ENCODE measurements at regions not wholly inside any gene's neighbourhood (a gene's known extent, or its start where the extent isn't known, plus 50 kb on each side); places are given as distances from the start of the nearest gene placed in this dataset.

DNA sequence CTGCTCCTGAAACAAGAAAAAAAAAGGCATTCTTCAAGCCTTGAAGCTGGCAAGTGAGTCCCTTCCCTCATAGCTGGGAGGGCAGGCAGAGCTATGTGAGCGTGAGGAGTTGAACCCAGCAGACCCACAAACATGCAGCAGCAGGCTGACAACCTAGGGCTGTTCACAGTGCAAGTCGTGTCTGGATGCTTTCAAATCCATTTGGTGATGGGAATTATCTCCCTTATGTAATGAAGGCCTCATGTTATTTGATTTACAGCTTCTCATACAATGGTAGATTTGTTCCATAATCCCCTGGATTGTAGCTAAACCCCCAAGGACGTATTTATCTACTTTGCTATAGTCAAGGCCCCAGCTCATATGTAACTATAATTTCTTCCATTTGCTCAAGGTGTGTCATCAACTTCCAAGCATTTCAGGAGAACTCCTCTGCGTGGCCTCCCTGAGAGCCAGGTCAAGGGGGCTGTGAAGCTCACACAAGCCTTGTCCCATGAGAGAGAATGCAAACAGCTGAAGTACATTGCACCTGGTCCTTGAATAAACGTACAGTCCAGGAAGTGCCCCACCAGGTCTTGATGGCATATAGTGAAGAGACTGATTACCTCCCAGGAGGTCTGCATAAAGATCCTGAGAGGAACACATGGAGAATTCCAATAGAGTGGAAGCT lies 124.8 kb upstream of the SLC1A3 start:
- no peaks in the 10 kb centered on the region for H3K9me3 Mint-ChIP-seq (ENCODE audit: unreplicated experiment)
- Histone ChIP-seq H3K4me3 (ENCODE audit: low read depth, low read length) (no peak overlapping the region), H3K4me1 (no peaks in the 10 kb centered on the region; the same call in 1 of the 2 replicates), H3K36me3 (ENCODE audit: control insufficient read depth, insufficient read depth, low read length) (no peaks in the 10 kb centered on the region), H3K27me3 (replicated peaks; ENCODE audit: control insufficient read depth, insufficient read depth, low read length) (no peaks in the 10 kb centered on the region), H3K9me3 (no peaks in the 10 kb centered on the region; the same call in 1 of the 2 replicates)
- H3K4me3 Mint-ChIP-seq (ENCODE audit: unreplicated experiment) = no peak overlapping the region
- TF ChIP-seq, protein P1, sequence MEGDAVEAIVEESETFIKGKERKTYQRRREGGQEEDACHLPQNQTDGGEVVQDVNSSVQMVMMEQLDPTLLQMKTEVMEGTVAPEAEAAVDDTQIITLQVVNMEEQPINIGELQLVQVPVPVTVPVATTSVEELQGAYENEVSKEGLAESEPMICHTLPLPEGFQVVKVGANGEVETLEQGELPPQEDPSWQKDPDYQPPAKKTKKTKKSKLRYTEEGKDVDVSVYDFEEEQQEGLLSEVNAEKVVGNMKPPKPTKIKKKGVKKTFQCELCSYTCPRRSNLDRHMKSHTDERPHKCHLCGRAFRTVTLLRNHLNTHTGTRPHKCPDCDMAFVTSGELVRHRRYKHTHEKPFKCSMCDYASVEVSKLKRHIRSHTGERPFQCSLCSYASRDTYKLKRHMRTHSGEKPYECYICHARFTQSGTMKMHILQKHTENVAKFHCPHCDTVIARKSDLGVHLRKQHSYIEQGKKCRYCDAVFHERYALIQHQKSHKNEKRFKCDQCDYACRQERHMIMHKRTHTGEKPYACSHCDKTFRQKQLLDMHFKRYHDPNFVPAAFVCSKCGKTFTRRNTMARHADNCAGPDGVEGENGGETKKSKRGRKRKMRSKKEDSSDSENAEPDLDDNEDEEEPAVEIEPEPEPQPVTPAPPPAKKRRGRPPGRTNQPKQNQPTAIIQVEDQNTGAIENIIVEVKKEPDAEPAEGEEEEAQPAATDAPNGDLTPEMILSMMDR (IDR thresholded peaks at IDR 0.05; ENCODE audit: insufficient read depth in 1 of 2, low read depth in 1 of 2, low read length in 1 of 2, severe bottlenecking in 1 of 2, unreplicated experiment in 1 of 2) = no peak
- DNase-seq = peak; percentile 56 to 72
- CTCF ChIA-PET = interaction anchor here (0.7 kb wide), 1 partner anchor 67 kb away, joined by 8 read pairs; no protein-coding TSS in a partner anchor
- no peaks in the 10 kb centered on the region for H3K27me3 Mint-ChIP-seq (ENCODE audit: insufficient read depth, unreplicated experiment)
- peaks cover 7% of the 10 kb centered on the region for H3K4me1 Mint-ChIP-seq (ENCODE audit: low read depth, unreplicated experiment)
- POLR2A ChIA-PET = no interaction called here
- no TSS peak for BruUV-seq (replicated peaks)
- intact Hi-C loops (cut with micrococcal nuclease; ENCODE audit: unreplicated experiment) = no loop called here
- no peak overlapping the region for H3K27ac Mint-ChIP-seq (ENCODE audit: unreplicated experiment)
- peaks cover 4% of the 10 kb centered on the region for H3K36me3 Mint-ChIP-seq (ENCODE audit: insufficient read depth, unreplicated experiment)

DNA sequence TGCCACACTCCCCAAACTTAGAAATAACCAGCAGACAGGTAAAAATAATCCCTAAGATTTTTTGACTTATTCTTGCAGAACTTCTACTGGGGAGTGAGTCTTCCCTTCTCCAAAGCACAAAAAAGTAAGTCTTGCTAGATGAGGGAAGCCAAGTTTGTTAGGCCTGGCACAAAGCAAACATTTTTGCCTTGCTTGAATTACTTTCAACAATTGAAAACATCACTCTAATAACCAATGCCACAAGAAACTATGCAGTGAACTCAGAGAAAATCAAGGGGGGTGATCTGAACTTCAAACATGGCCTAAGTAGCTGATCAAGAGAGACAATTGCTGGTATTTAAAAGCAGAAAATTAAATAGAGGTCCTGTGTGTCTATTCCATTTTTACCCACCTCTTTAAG lies 123.6 kb upstream of the SLC1A3 start:
- H3K4me1 ChIP-seq = no peaks in the 10 kb centered on the region; the same call in 1 of the 2 replicates
- TF ChIP-seq, protein P1 (IDR thresholded peaks at IDR 0.05; ENCODE audit: insufficient read depth in 1 of 2, low read depth in 1 of 2, low read length in 1 of 2, severe bottlenecking in 1 of 2, unreplicated experiment in 1 of 2) = no peak
- no peaks in the 10 kb centered on the region for H3K27me3 ChIP-seq (replicated peaks; ENCODE audit: control insufficient read depth, insufficient read depth, low read length)
- no peak for DNase-seq
- H3K9me3 ChIP-seq = no peaks in the 10 kb centered on the region; the same call in 1 of the 2 replicates
- no peaks in the 10 kb centered on the region for H3K36me3 ChIP-seq (ENCODE audit: control insufficient read depth, insufficient read depth, low read length)
- H3K27ac Mint-ChIP-seq (ENCODE audit: unreplicated experiment) = no peak overlapping the region
- POLR2A ChIA-PET = no interaction called here
- CTCF ChIA-PET = no interaction called here
- H3K4me3 Mint-ChIP-seq (ENCODE audit: unreplicated experiment) = no peak overlapping the region
- no peaks in the 10 kb centered on the region for H3K9me3 Mint-ChIP-seq (ENCODE audit: unreplicated experiment)
- H3K36me3 Mint-ChIP-seq (ENCODE audit: insufficient read depth, unreplicated experiment) = peaks cover 4% of the 10 kb centered on the region
- no TSS peak for BruUV-seq (replicated peaks)
- peaks cover 7% of the 10 kb centered on the region for H3K4me1 Mint-ChIP-seq (ENCODE audit: low read depth, unreplicated experiment)
- intact Hi-C loops (cut with micrococcal nuclease; ENCODE audit: unreplicated experiment) = no loop called here
- H3K27me3 Mint-ChIP-seq (ENCODE audit: insufficient read depth, unreplicated experiment) = no peaks in the 10 kb centered on the region
- H3K4me3 ChIP-seq (ENCODE audit: low read depth, low read length) = no peak overlapping the region

DNA sequence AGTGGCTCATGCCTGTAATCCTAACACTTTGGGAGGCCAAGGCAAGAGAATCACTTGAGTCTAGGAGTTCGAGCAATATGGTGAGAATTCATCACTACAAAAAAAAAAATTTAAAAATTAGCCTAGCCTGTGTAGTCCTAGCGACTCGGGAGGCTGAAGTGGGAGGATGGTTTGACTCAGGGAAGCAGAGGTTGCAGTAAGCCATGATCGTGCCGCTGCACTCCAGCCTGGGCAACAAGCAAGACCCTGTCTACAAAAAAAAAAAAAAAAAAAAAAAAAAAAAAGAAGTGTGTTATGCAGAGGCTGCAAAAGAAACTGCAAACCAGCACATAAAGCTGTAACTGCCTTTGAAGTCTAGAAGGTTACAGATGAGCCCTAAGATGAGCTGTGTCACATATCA lies 116.9 kb upstream of the SLC1A3 start:
- 0 out of 2 replicates have a peak, but pooled peaks cover under 1% of the 10 kb centered on the region for H3K4me1 ChIP-seq
- H3K4me3 Mint-ChIP-seq (ENCODE audit: unreplicated experiment) = no peak overlapping the region
- POLR2A ChIA-PET = no interaction called here
- H3K9me3 Mint-ChIP-seq (ENCODE audit: unreplicated experiment) = no peaks in the 10 kb centered on the region
- no peak overlapping the region for H3K27ac Mint-ChIP-seq (ENCODE audit: unreplicated experiment)
- CTCF ChIA-PET = no interaction called here
- no peaks in the 10 kb centered on the region for H3K4me1 Mint-ChIP-seq (ENCODE audit: low read depth, unreplicated experiment)
- TF ChIP-seq, protein P1 (IDR thresholded peaks at IDR 0.05; ENCODE audit: insufficient read depth in 1 of 2, low read depth in 1 of 2, low read length in 1 of 2, severe bottlenecking in 1 of 2, unreplicated experiment in 1 of 2) = no peak
- no peaks in the 10 kb centered on the region for H3K27me3 ChIP-seq (replicated peaks; ENCODE audit: control insufficient read depth, insufficient read depth, low read length)
- H3K36me3 Mint-ChIP-seq (ENCODE audit: insufficient read depth, unreplicated experiment) = no peaks in the 10 kb centered on the region
- no peak overlapping the region for H3K4me3 ChIP-seq (ENCODE audit: low read depth, low read length)
- no TSS peak for BruUV-seq (replicated peaks)
- intact Hi-C loops (cut with micrococcal nuclease; ENCODE audit: unreplicated experiment) = no loop called here
- no peaks in the 10 kb centered on the region for H3K27me3 Mint-ChIP-seq (ENCODE audit: insufficient read depth, unreplicated experiment)
- no peak for DNase-seq
- H3K9me3 ChIP-seq = no peaks in the 10 kb centered on the region
- no peaks in the 10 kb centered on the region for H3K36me3 ChIP-seq (ENCODE audit: control insufficient read depth, insufficient read depth, low read length)

Data from Caco-2 (cell line).